Right ventricle myocardium superior (tissue), 1 donor: ENCODE measurements at regions not wholly inside any gene's neighbourhood (a gene's known extent, or its start where the extent isn't known, plus 50 kb on each side); places are given as distances from the start of the nearest gene placed in this dataset.

Experiments used
- ATAC-seq: fragments of 200-7000 bp; cut with Tn5 transposase; one replicate; pipeline ENCODE4 v1.9.1; 2020; ENCODE audit warnings: mild to moderate bottlenecking; ENCODE audit not compliant: poor library complexity
- DNase-seq: peaks from one replicate; pipeline ENCODE4 v3.0.0-alpha.2; 2020
- intact Hi-C: fragments of 100-400 bp; cut with DNase I; formaldehyde crosslinking; loops from one replicate; pipeline ENCODE4 v1.11.2; 2022
- donor health status: DM: no; HTN: yes; CAD: no; lungs with severe emphysema.

- DNase-seq: no peak
- intact Hi-C loops: no loop called here
- ATAC-seq: no peak
Observed at GRCh38 chr13:111541345-111541744, 220.9 kb downstream of the TEX29 start.

- DNase-seq (no peak), ATAC-seq (no peak)
- intact Hi-C loops: no loop called here
Observed at GRCh38 chr13:111541752-111542529, 221.5 kb downstream of the TEX29 start.

- DNase-seq (no peak), ATAC-seq (no peak)
- intact Hi-C loops: no loop called here
Observed at GRCh38 chr13:111542530-111543341, 222.3 kb downstream of the TEX29 start.

GRCh38 chr13:111546921-111547675, 226.7 kb downstream of the TEX29 start:
- ATAC-seq (no peak), DNase-seq (no peak)
- intact Hi-C loops: no loop called here

GRCh38 chr13:111547726-111548273, 227.4 kb downstream of the TEX29 start:
- DNase-seq (no peak), ATAC-seq (no peak)
- intact Hi-C loops: no loop called here

- no peak for ATAC-seq
- DNase-seq: no peak
- intact Hi-C loops: no loop called here
Observed at GRCh38 chr13:111548301-111548700, 227.9 kb downstream of the TEX29 start.

GRCh38 chr13:111548805-111549204, 228.4 kb downstream of the TEX29 start:
- ATAC-seq (no peak), DNase-seq (no peak)
- intact Hi-C loops: no loop called here

GRCh38 chr13:111549464-111549863, 229.0 kb downstream of the TEX29 start:
- ATAC-seq (no peak), DNase-seq (no peak)
- intact Hi-C loops: no loop called here

- DNase-seq (no peak), ATAC-seq (no peak)
- intact Hi-C loops: no loop called here
Observed at GRCh38 chr13:111550062-111550461, 229.6 kb downstream of the TEX29 start.

- no peak for ATAC-seq
- no peak for DNase-seq
- intact Hi-C loops: no loop called here
Observed at GRCh38 chr13:111551204-111551820, 230.9 kb downstream of the TEX29 start.

GRCh38 chr13:111552891-111553655, 232.6 kb downstream of the TEX29 start:
- DNase-seq (no peak), ATAC-seq (no peak)
- intact Hi-C loops: no loop called here

- intact Hi-C loops: no loop called here
- ATAC-seq (no peak), DNase-seq (no peak)
Observed at GRCh38 chr13:111554539-111555267, 234.3 kb downstream of the TEX29 start.

GRCh38 chr13:111555268-111555808, 234.9 kb downstream of the TEX29 start:
- intact Hi-C loops: no loop called here
- ATAC-seq: no peak
- DNase-seq: no peak

GRCh38 chr13:111555903-111556302, 235.5 kb downstream of the TEX29 start:
- DNase-seq (no peak), ATAC-seq (no peak)
- intact Hi-C loops: no loop called here

GRCh38 chr13:111556496-111556895, 236.1 kb downstream of the TEX29 start:
- DNase-seq (no peak), ATAC-seq (no peak)
- intact Hi-C loops: no loop called here

GRCh38 chr13:111557921-111558699, 237.7 kb downstream of the TEX29 start:
- DNase-seq (no peak), ATAC-seq (no peak)
- intact Hi-C loops: no loop called here
